ENCODE measurements at regions not wholly inside any gene's neighbourhood (a gene's known extent, or its start where the extent isn't known, plus 50 kb on each side); places are given as distances from the start of the nearest gene placed in this dataset.

GRCh38 chr2:234671716-234672115 is 174.8 kb upstream of the ARL4C start:
- no peaks in the 10 kb centered on the region for H3K9me3 ChIP-seq
- no peaks in the 10 kb centered on the region for H3K36me3 ChIP-seq
- no peaks in the 10 kb centered on the region for H3K27me3 ChIP-seq
- no peak overlapping the region for H3K4me3 ChIP-seq
- H3K4me1 ChIP-seq, result no peaks in the 10 kb centered on the region
- DNase-seq (ENCODE audit: low spot score in 2 of 2), result no peak
- TF ChIP-seq CTCF (IDR thresholded peaks at IDR 0.05), result no peak
- intact Hi-C loops (cut with DNase I), result no loop called here
- no peak overlapping the region for H3K27ac ChIP-seq

- Histone ChIP-seq H3K27me3 (no peaks in the 10 kb centered on the region), H3K9me3 (no peaks in the 10 kb centered on the region), H3K4me3 (no peak overlapping the region), H3K4me1 (no peaks in the 10 kb centered on the region), H3K36me3 (no peaks in the 10 kb centered on the region), H3K27ac (no peak overlapping the region)
- intact Hi-C loops (cut with DNase I), result no loop called here
- no peak for TF ChIP-seq CTCF (IDR thresholded peaks at IDR 0.05)
- DNase-seq (ENCODE audit: low spot score in 2 of 2), result no peak
Observed at GRCh38 chr2:234671231-234671630, 174.3 kb upstream of the ARL4C start.

- Histone ChIP-seq H3K9me3 (no peaks in the 10 kb centered on the region), H3K36me3 (no peaks in the 10 kb centered on the region), H3K27me3 (no peaks in the 10 kb centered on the region), H3K4me1 (no peaks in the 10 kb centered on the region), H3K4me3 (no peak overlapping the region), H3K27ac (no peak overlapping the region)
- no peak for TF ChIP-seq CTCF (IDR thresholded peaks at IDR 0.05)
- intact Hi-C loops (cut with DNase I), result no loop called here
- DNase-seq (ENCODE audit: low spot score in 2 of 2), result no peak
Observed at GRCh38 chr2:234670806-234671205, 173.9 kb upstream of the ARL4C start.

- no peak for TF ChIP-seq CTCF (IDR thresholded peaks at IDR 0.05)
- H3K4me3 ChIP-seq, result no peak overlapping the region
- intact Hi-C loops (cut with DNase I), result no loop called here
Observed at GRCh38 chr2:234670052-234670451, 173.2 kb upstream of the ARL4C start.

GRCh38 chr2:234669621-234670020 is 172.7 kb upstream of the ARL4C start:
- H3K27me3 ChIP-seq, result no peaks in the 10 kb centered on the region
- H3K9me3 ChIP-seq, result no peaks in the 10 kb centered on the region
- H3K27ac ChIP-seq, result no peak overlapping the region
- no peaks in the 10 kb centered on the region for H3K36me3 ChIP-seq
- intact Hi-C loops (cut with DNase I), result no loop called here
- no peak for DNase-seq (ENCODE audit: low spot score in 2 of 2)
- H3K4me1 ChIP-seq, result no peaks in the 10 kb centered on the region
- no peak for TF ChIP-seq CTCF (IDR thresholded peaks at IDR 0.05)
- no peak overlapping the region for H3K4me3 ChIP-seq

More at GRCh38 chr2:234670052-234670451, 173.2 kb upstream of the ARL4C start:
- Histone ChIP-seq H3K9me3 (no peaks in the 10 kb centered on the region), H3K27ac (no peak overlapping the region), H3K27me3 (no peaks in the 10 kb centered on the region), H3K4me1 (no peaks in the 10 kb centered on the region), H3K36me3 (no peaks in the 10 kb centered on the region)
- DNase-seq (ENCODE audit: low spot score in 2 of 2), result no peak

- Histone ChIP-seq H3K9me3 (no peaks in the 10 kb centered on the region), H3K27ac (no peak overlapping the region), H3K4me1 (no peaks in the 10 kb centered on the region), H3K36me3 (no peaks in the 10 kb centered on the region), H3K27me3 (no peaks in the 10 kb centered on the region), H3K4me3 (no peak overlapping the region)
- TF ChIP-seq CTCF (IDR thresholded peaks at IDR 0.05), result no peak
- intact Hi-C loops (cut with DNase I), result no loop called here
- no peak for DNase-seq (ENCODE audit: low spot score in 2 of 2)
Observed at GRCh38 chr2:234669001-234669400, 172.1 kb upstream of the ARL4C start.
